ENCODE measurements at regions not wholly inside any gene's neighbourhood (a gene's known extent, or its start where the extent isn't known, plus 50 kb on each side); places are given as distances from the start of the nearest gene placed in this dataset.

DNA sequence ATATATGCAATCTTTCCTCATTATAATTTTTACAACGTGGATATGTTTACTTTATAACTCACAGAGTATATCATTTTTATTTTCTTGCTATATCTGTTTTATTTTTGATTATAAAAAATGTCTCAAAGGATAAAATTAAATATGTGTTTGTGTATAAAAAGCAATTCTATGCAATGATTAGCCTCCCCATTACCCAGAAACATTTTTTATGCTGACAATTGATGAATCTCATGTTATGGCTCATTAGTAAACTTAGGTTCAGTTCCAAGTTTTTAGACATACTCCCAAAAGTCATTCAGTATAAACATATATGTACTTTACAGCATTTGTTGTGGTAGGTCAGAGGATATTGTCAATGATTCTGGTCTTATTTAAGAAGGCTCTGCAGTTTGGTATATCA, 540.1 kb upstream of the SPRY2 start:
- TF ChIP-seq POLR2A (IDR thresholded peaks at IDR 0.05; ENCODE audit: low read length) (no peak), NR3C1 (IDR thresholded peaks at IDR 0.05) (no peak), SMC3 (IDR thresholded peaks at IDR 0.05) (no peak), RNF2 (IDR thresholded peaks at IDR 0.05; ENCODE audit: borderline replicate concordance, low read depth) (no peak), JUN (IDR thresholded peaks at IDR 0.05) (no peak), MAFK (IDR thresholded peaks at IDR 0.05; ENCODE audit: partially characterized antibody) (no peak)
- TF ChIP-seq, protein P1, sequence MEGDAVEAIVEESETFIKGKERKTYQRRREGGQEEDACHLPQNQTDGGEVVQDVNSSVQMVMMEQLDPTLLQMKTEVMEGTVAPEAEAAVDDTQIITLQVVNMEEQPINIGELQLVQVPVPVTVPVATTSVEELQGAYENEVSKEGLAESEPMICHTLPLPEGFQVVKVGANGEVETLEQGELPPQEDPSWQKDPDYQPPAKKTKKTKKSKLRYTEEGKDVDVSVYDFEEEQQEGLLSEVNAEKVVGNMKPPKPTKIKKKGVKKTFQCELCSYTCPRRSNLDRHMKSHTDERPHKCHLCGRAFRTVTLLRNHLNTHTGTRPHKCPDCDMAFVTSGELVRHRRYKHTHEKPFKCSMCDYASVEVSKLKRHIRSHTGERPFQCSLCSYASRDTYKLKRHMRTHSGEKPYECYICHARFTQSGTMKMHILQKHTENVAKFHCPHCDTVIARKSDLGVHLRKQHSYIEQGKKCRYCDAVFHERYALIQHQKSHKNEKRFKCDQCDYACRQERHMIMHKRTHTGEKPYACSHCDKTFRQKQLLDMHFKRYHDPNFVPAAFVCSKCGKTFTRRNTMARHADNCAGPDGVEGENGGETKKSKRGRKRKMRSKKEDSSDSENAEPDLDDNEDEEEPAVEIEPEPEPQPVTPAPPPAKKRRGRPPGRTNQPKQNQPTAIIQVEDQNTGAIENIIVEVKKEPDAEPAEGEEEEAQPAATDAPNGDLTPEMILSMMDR (IDR thresholded peaks at IDR 0.05): no peak
- TF ChIP-seq, protein P2, sequence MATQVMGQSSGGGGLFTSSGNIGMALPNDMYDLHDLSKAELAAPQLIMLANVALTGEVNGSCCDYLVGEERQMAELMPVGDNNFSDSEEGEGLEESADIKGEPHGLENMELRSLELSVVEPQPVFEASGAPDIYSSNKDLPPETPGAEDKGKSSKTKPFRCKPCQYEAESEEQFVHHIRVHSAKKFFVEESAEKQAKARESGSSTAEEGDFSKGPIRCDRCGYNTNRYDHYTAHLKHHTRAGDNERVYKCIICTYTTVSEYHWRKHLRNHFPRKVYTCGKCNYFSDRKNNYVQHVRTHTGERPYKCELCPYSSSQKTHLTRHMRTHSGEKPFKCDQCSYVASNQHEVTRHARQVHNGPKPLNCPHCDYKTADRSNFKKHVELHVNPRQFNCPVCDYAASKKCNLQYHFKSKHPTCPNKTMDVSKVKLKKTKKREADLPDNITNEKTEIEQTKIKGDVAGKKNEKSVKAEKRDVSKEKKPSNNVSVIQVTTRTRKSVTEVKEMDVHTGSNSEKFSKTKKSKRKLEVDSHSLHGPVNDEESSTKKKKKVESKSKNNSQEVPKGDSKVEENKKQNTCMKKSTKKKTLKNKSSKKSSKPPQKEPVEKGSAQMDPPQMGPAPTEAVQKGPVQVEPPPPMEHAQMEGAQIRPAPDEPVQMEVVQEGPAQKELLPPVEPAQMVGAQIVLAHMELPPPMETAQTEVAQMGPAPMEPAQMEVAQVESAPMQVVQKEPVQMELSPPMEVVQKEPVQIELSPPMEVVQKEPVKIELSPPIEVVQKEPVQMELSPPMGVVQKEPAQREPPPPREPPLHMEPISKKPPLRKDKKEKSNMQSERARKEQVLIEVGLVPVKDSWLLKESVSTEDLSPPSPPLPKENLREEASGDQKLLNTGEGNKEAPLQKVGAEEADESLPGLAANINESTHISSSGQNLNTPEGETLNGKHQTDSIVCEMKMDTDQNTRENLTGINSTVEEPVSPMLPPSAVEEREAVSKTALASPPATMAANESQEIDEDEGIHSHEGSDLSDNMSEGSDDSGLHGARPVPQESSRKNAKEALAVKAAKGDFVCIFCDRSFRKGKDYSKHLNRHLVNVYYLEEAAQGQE (IDR thresholded peaks at IDR 0.05): no peak

Measured in A549 (cell line).